Liver (tissue), 8 donors: ENCODE measurements at regions not wholly inside any gene's neighbourhood (a gene's known extent, or its start where the extent isn't known, plus 50 kb on each side); places are given as distances from the start of the nearest gene placed in this dataset.

Experiments
- DNase-seq: peaks from one replicate; pipeline ENCODE4 v3.0.0-alpha.2; 2017; ENCODE audit warnings: low spot score
- H3K27ac ChIP-seq, 2 donors: one replicate each; pipeline ENCODE4 v1.7.0; 2013; ENCODE audit warnings: inconsistent platforms in 2 of 2, low read length in 2 of 2, control low read depth in 1 of 2, low read depth in 1 of 2, mild to moderate bottlenecking in 1 of 2
- H3K27me3 ChIP-seq, 4 donors: one replicate each; pipeline versions ENCODE4 v1.6.1 to v1.7.0; 2013; ENCODE audit warnings: low read length in 3 of 4, inconsistent platforms in 1 of 4, mild to moderate bottlenecking in 1 of 4, moderate library complexity in 1 of 4; ENCODE audit not compliant: control insufficient read depth in 4 of 4, insufficient read depth in 4 of 4
- H3K36me3 ChIP-seq, 4 donors: one replicate each; pipeline versions ENCODE4 v1.6.1 to v1.7.0; 2013; ENCODE audit warnings: low read length in 3 of 4, mild to moderate bottlenecking in 3 of 4, low read depth in 1 of 4, moderate library complexity in 1 of 4; ENCODE audit not compliant: control insufficient read depth in 4 of 4, insufficient read depth in 3 of 4
- H3K4me1 ChIP-seq, 4 donors: one replicate each; pipeline versions ENCODE4 v1.6.1 to v1.7.0; 2013; ENCODE audit warnings: low read length in 3 of 4, mild to moderate bottlenecking in 3 of 4, moderate library complexity in 1 of 4; ENCODE audit not compliant: control insufficient read depth in 4 of 4, insufficient read depth in 4 of 4
- H3K4me3 ChIP-seq, 3 donors: one replicate each; pipeline versions ENCODE4 v1.6.1 to v1.7.0; 2013; ENCODE audit warnings: low read length in 3 of 3, control low read depth in 1 of 3, low read depth in 1 of 3, mild to moderate bottlenecking in 1 of 3
- H3K9ac ChIP-seq, 2 donors: one replicate each; pipeline ENCODE4 v1.7.0; 2013; ENCODE audit warnings: low read length in 2 of 2, mild to moderate bottlenecking in 2 of 2, moderate library complexity in 2 of 2, control low read depth in 1 of 2, low read depth in 1 of 2
- H3K9me3 ChIP-seq, 4 donors: one replicate each; pipeline versions ENCODE4 v1.6.1 to v1.7.0; 2013; ENCODE audit warnings: low read length in 3 of 4; ENCODE audit not compliant: control insufficient read depth in 4 of 4
- EGR1 ChIP-seq, 2 donors: IDR thresholded peaks; 2 replicates each; pipeline ENCODE4 v1.6.1; 2016 to 2018; ENCODE audit warnings: antibody characterized with exemption in 2 of 2, low read depth in 2 of 2
- FOXA1 ChIP-seq: IDR thresholded peaks from 2 replicates; pipeline ENCODE4 v1.6.1; 2016; ENCODE audit warnings: antibody characterized with exemption
- FOXA2 ChIP-seq: IDR thresholded peaks from 2 replicates; pipeline ENCODE4 v1.6.1; 2016; ENCODE audit warnings: antibody characterized with exemption
- GABPA ChIP-seq, 2 donors: IDR thresholded peaks in 1 of 2; conservative IDR thresholded peaks in 1 of 2; 2 replicates each; pipeline ENCODE4 v1.6.1; 2016; ENCODE audit warnings: antibody characterized with exemption in 2 of 2, mild to moderate bottlenecking in 1 of 2, moderate library complexity in 1 of 2
- HNF4A ChIP-seq, 2 donors: conservative IDR thresholded peaks; 2 replicates each; pipeline ENCODE4 v1.6.1; 2016; ENCODE audit warnings: antibody characterized with exemption in 2 of 2, mild to moderate bottlenecking in 2 of 2
- HNF4G ChIP-seq: IDR thresholded peaks from 2 replicates; pipeline ENCODE4 v1.6.1; 2016; ENCODE audit warnings: antibody characterized with exemption
- JUND ChIP-seq, 2 donors: IDR thresholded peaks; 2 replicates each; pipeline ENCODE4 v1.6.1; 2016; ENCODE audit warnings: antibody characterized with exemption in 2 of 2
- NR2F2 ChIP-seq: IDR thresholded peaks from 2 replicates; pipeline ENCODE4 v1.6.1; 2016; ENCODE audit warnings: antibody characterized with exemption
- RAD21 ChIP-seq, 2 donors: IDR thresholded peaks; 2 replicates each; pipeline ENCODE4 v1.6.1; 2016; ENCODE audit warnings: antibody characterized with exemption in 2 of 2, mild to moderate bottlenecking in 2 of 2
- RXRA ChIP-seq, 2 donors: IDR thresholded peaks; 2 replicates each; pipeline ENCODE4 v1.6.1; 2017 to 2018; ENCODE audit warnings: antibody characterized with exemption in 2 of 2, mild to moderate bottlenecking in 1 of 2
- SP1 ChIP-seq: IDR thresholded peaks from 2 replicates; pipeline ENCODE4 v1.6.1; 2018; ENCODE audit warnings: antibody characterized with exemption, mild to moderate bottlenecking
- TAF1 ChIP-seq: conservative IDR thresholded peaks from 2 replicates; pipeline ENCODE4 v1.6.1; 2016; ENCODE audit warnings: antibody characterized with exemption, mild to moderate bottlenecking
- YY1 ChIP-seq: IDR thresholded peaks from 2 replicates; pipeline ENCODE4 v1.6.1; 2016; ENCODE audit warnings: antibody characterized with exemption, mild to moderate bottlenecking
- WGBS: extraction: QIAGEN DNeasy Blood & Tissue Kit; methylation state at CpG from one replicate; pipeline ENCODE4 v1.1.7; 2013; 5-methylcytosine and 5-hydroxymethylcytosine counted together
- TF ChIP-seq, protein P1 (sequence below): fragments of 150-350 bp; IDR thresholded peaks from 2 replicates; pipeline ENCODE4 v1.5.1; 2017; ENCODE audit warnings: improper control_type of control experiment, low read depth, low read length; ENCODE audit not compliant: missing input control
- TF ChIP-seq, protein P2 (sequence below): IDR thresholded peaks from 2 replicates; pipeline ENCODE4 v1.6.1; 2016; ENCODE audit warnings: antibody characterized with exemption
- TF ChIP-seq, protein P3 (sequence below): IDR thresholded peaks from 2 replicates; pipeline ENCODE4 v1.6.1; 2016; ENCODE audit warnings: antibody characterized with exemption, mild to moderate bottlenecking
- TF ChIP-seq, protein P4 (sequence below): IDR thresholded peaks from 2 replicates; pipeline ENCODE4 v1.6.1; 2016; ENCODE audit warnings: antibody characterized with exemption
- TF ChIP-seq, protein P5 (sequence below): IDR thresholded peaks from 2 replicates; pipeline ENCODE4 v1.6.1; 2016; ENCODE audit warnings: antibody characterized with exemption
- donor health status: healthy.
- donor health status: healthy.
- donor health status: healthy.
- donor health status: healthy.
- donor health status: healthy.

DNA sequence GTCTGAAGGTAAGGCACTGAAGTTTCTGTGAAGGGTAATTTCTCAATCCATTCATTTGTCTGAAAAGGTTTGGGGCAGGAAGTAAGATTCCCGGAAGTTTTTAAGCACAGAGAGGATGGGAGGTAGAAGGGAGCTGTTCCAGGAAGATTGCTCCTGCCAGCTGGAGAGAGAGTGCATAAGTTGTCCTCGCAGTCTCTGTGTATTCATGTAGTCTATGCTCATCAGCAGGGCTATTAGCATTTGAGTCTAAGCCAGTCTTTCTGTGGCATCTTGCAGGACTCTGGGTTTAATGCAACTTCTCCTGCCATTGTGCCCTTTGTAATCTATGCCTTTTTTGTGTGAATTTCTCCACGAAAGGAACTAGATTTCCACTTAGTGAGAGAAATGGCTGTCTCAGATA, 140.8 kb upstream of the FGGY start:
- TF ChIP-seq, protein P1, sequence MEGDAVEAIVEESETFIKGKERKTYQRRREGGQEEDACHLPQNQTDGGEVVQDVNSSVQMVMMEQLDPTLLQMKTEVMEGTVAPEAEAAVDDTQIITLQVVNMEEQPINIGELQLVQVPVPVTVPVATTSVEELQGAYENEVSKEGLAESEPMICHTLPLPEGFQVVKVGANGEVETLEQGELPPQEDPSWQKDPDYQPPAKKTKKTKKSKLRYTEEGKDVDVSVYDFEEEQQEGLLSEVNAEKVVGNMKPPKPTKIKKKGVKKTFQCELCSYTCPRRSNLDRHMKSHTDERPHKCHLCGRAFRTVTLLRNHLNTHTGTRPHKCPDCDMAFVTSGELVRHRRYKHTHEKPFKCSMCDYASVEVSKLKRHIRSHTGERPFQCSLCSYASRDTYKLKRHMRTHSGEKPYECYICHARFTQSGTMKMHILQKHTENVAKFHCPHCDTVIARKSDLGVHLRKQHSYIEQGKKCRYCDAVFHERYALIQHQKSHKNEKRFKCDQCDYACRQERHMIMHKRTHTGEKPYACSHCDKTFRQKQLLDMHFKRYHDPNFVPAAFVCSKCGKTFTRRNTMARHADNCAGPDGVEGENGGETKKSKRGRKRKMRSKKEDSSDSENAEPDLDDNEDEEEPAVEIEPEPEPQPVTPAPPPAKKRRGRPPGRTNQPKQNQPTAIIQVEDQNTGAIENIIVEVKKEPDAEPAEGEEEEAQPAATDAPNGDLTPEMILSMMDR: no peak
- no peak for TF ChIP-seq NR2F2
- no peak for TF ChIP-seq JUND (IDR thresholded peaks at IDR 0.05)
- no peak for TF ChIP-seq GABPA (IDR thresholded peaks at IDR 0.05 in 1 of 2, conservative IDR thresholded peaks at IDR 0.05 in 1 of 2)
- TF ChIP-seq, protein P2, sequence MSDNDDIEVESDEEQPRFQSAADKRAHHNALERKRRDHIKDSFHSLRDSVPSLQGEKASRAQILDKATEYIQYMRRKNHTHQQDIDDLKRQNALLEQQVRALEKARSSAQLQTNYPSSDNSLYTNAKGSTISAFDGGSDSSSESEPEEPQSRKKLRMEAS: no peak
- no peak for TF ChIP-seq FOXA2
- TF ChIP-seq YY1: no peak
- TF ChIP-seq, protein P3, sequence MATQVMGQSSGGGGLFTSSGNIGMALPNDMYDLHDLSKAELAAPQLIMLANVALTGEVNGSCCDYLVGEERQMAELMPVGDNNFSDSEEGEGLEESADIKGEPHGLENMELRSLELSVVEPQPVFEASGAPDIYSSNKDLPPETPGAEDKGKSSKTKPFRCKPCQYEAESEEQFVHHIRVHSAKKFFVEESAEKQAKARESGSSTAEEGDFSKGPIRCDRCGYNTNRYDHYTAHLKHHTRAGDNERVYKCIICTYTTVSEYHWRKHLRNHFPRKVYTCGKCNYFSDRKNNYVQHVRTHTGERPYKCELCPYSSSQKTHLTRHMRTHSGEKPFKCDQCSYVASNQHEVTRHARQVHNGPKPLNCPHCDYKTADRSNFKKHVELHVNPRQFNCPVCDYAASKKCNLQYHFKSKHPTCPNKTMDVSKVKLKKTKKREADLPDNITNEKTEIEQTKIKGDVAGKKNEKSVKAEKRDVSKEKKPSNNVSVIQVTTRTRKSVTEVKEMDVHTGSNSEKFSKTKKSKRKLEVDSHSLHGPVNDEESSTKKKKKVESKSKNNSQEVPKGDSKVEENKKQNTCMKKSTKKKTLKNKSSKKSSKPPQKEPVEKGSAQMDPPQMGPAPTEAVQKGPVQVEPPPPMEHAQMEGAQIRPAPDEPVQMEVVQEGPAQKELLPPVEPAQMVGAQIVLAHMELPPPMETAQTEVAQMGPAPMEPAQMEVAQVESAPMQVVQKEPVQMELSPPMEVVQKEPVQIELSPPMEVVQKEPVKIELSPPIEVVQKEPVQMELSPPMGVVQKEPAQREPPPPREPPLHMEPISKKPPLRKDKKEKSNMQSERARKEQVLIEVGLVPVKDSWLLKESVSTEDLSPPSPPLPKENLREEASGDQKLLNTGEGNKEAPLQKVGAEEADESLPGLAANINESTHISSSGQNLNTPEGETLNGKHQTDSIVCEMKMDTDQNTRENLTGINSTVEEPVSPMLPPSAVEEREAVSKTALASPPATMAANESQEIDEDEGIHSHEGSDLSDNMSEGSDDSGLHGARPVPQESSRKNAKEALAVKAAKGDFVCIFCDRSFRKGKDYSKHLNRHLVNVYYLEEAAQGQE: no peak
- no peak for TF ChIP-seq SP1
- no peak for TF ChIP-seq RAD21 (IDR thresholded peaks at IDR 0.05)
- TF ChIP-seq, protein P4, sequence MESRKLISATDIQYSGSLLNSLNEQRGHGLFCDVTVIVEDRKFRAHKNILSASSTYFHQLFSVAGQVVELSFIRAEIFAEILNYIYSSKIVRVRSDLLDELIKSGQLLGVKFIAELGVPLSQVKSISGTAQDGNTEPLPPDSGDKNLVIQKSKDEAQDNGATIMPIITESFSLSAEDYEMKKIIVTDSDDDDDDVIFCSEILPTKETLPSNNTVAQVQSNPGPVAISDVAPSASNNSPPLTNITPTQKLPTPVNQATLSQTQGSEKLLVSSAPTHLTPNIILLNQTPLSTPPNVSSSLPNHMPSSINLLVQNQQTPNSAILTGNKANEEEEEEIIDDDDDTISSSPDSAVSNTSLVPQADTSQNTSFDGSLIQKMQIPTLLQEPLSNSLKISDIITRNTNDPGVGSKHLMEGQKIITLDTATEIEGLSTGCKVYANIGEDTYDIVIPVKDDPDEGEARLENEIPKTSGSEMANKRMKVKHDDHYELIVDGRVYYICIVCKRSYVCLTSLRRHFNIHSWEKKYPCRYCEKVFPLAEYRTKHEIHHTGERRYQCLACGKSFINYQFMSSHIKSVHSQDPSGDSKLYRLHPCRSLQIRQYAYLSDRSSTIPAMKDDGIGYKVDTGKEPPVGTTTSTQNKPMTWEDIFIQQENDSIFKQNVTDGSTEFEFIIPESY: no peak
- no peak for TF ChIP-seq HNF4A (conservative IDR thresholded peaks at IDR 0.05)
- no peak for TF ChIP-seq RXRA (IDR thresholded peaks at IDR 0.05)
- TF ChIP-seq EGR1 (IDR thresholded peaks at IDR 0.05; ENCODE audit: low read depth in 2 of 2): no peak
- TF ChIP-seq, protein P5, sequence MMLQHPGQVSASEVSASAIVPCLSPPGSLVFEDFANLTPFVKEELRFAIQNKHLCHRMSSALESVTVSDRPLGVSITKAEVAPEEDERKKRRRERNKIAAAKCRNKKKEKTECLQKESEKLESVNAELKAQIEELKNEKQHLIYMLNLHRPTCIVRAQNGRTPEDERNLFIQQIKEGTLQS: no peak
- no peak for TF ChIP-seq TAF1
- TF ChIP-seq HNF4G: no peak
- no peak for TF ChIP-seq FOXA1
- no peak for DNase-seq
- Histone ChIP-seq H3K27me3 (no peaks in the 10 kb centered on the region), H3K9me3 (peaks cover 0 to 13% (median 0%) of the 10 kb centered on the region in 4 donors), H3K4me1 (no peaks in the 10 kb centered on the region), H3K36me3 (no peaks in the 10 kb centered on the region), H3K4me3 (no peak overlapping the region), H3K27ac (no peak overlapping the region), H3K9ac (no peak overlapping the region)
- WGBS: 36% methylated on average over 3 of the region's 3 CpGs
